Gastroesophageal sphincter (tissue), 3 donors: ENCODE measurements at regions not wholly inside any gene's neighbourhood (a gene's known extent, or its start where the extent isn't known, plus 50 kb on each side); places are given as distances from the start of the nearest gene placed in this dataset.

Experiments used
- CTCF ChIP-seq, 4 experiments: fragments of 200-600 bp in 2 of 4; fragments of 450-650 bp in 2 of 4; sonication (generic) in 1 of 4; IDR thresholded peaks; one replicate each; pipeline ENCODE4 v1.5.1; 2017 to 2019; ENCODE audit warnings: antibody characterized with exemption in 4 of 4, mild to moderate bottlenecking in 2 of 4, moderate library complexity in 2 of 4
- POLR2A ChIP-seq, 2 donors: fragments of 450-650 bp; IDR thresholded peaks; one replicate each; pipeline ENCODE4 v1.6.1; 2017; ENCODE audit warnings: antibody characterized with exemption in 2 of 2, mild to moderate bottlenecking in 2 of 2, moderate library complexity in 1 of 2
- POLR2AphosphoS5 ChIP-seq: sonication (generic); formaldehyde crosslinking; IDR thresholded peaks from one replicate; pipeline ENCODE4 v1.6.1; 2017; ENCODE audit warnings: antibody characterized with exemption

- TF ChIP-seq POLR2A (IDR thresholded peaks at IDR 0.05) (no peak), CTCF (IDR thresholded peaks at IDR 0.05) (no peak), POLR2AphosphoS5 (no peak)
Observed at GRCh38 chr11:121869478-121869877, 246.5 kb downstream of the BLID start.
